Fibroblast of skin of right biceps (primary cell): ENCODE measurements at regions not wholly inside any gene's neighbourhood (a gene's known extent, or its start where the extent isn't known, plus 50 kb on each side); places are given as distances from the start of the nearest gene placed in this dataset.

Experiments
- DNase-seq: peaks from one replicate; pipeline ENCODE4 v3.0.0-alpha.2; 2013

- no peak for DNase-seq
Observed at GRCh38 chr22:34454598-34454997, 534.3 kb upstream of the LARGE1 start.

DNA sequence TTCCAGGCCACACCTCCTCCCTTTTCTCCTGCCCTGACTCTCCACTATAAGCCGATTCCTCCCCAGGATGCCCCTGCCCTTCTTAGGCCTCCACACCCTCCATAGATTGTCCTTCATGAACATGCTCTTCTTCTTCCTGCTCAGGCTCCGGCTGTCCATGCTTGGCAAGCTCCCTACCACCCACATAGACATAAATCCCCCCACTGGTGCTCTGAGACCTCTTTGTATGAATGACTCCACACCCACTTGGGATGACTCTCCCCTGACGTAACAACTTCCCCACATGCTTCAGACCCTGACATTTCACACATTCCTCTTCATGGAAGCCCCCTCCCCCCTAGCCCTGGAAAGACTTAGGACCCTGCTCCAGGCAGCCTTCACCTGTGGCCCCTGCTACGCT is 542.5 kb upstream of the LARGE1 start:
- no peak for DNase-seq

DNA sequence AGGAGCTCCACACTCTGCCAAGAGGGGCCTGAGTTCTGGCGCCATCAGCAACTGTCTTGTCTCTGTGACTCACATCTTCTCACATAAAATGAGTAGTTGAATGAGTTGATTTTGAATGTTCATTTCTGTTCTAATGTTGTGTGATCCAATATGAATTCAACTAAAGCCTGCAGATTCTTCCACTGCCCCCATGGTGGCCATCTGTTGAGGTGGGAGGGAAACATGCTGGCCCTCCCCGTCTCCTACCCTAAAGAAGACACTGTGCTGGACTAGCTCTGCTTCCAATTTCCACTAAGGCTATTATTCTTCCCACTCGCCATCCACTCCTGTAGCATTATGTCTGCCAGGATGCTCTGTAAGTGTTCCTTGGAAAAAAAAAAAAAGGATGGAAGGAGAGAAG is 555.6 kb upstream of the LARGE1 start:
- no peak for DNase-seq

DNA sequence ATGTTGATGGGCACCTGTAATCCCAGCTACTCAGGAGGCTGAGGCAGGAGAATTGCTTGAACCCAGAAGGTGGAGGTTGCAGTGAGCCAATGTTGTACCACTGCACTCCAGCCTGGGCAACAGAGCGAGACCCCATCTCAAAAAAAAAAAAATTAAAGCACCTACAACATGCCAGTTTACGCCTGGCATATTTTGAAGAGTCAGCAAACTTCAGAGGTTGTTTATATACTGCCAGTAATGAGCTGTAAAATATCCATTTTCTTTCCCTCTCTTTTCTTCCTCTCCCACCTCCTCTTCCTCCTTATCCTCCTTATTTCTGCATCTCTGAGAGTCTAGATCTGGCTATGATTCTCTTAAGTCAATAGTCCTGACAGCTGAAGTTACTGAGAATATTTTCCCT is 556.5 kb upstream of the LARGE1 start:
- no peak for DNase-seq

DNA sequence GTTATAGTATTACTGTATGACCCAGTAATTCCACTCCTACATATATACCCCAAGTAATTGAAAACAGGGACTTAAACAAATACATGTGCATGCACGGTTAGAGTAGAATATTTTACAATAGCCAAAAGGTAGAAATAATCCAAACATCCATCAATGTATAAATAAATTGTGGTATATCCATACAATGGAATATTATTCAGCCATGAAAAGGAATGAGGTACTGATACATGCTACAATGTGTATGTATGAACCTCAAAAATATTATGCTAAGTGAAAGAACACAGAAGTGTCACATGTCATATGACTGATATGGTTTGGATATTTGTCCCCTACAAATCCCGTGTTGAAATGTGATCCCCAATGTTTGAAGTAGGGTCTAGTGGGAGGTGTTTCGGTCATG is 560.8 kb upstream of the LARGE1 start:
- no peak for DNase-seq

DNA sequence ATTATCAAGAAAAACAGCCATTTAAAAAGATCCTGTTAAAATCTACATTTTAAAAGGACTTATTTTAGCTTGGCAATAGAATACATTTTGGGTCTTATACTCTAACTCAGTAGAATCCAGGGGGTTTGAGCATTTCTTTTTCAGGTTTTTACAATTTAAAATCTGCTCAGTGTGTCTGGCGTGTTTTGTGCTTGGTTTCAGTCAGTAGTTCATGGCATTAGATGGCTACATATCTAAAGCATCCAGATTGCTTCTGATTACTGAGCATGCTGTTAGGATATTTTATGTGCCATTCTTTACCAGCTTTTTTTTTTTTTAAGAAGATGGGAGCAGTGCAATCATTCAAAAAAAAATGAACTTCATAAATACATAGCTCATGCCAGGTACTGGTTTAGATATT is 566.1 kb upstream of the LARGE1 start:
- no peak for DNase-seq

- no peak for DNase-seq
Observed at GRCh38 chr22:34489861-34490260, 569.6 kb upstream of the LARGE1 start.

- no peak for DNase-seq
Observed at GRCh38 chr22:34490886-34491285, 570.6 kb upstream of the LARGE1 start.

DNA sequence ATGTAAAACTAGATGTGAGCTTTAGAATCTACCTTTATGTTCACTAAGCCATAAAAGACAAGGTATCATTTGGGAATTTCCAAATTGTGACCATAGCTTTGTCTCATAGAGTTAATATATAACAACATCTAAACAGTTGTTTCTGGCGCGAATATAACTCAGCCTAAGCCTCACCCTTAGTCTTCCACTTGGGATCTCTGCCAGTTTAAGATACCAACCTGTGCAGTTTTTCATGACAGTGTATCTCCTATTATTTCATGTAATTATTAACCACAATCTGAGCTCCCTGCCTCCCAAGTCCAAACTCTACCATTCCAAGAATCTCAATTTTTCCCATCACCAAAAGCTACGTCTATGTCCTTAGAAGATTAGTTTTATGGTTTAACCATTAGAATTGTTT is 572.5 kb upstream of the ISX start:
- DNase-seq, result no peak

GRCh38 chr22:34501366-34501965 is 564.5 kb upstream of the ISX start:
- DNase-seq, result no peak

GRCh38 chr22:34502821-34503220 is 563.1 kb upstream of the ISX start:
- no peak for DNase-seq

- DNase-seq, result no peak
Observed at GRCh38 chr22:34508797-34509196, 557.2 kb upstream of the ISX start.

DNA sequence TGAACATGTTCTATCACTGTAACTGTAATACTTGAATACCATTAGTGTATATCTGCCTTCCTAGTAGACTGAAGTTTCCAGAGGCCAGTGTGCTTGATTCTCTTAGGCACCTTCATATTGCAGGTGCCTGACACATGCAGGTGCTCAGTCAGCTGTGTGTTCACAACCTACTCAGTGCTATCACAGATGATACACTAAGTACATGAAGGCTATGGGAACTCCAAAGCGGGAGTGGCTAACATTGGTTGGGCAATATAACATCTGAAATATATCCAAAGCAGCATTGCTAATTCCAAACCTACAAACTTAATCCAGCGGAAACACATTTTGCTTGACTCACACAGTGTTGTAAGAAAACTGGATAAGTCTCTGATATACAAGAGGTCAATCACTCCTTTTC is 539.3 kb upstream of the ISX start:
- no peak for DNase-seq

- no peak for DNase-seq
Observed at GRCh38 chr22:34534101-34534500, 531.9 kb upstream of the ISX start.

DNA sequence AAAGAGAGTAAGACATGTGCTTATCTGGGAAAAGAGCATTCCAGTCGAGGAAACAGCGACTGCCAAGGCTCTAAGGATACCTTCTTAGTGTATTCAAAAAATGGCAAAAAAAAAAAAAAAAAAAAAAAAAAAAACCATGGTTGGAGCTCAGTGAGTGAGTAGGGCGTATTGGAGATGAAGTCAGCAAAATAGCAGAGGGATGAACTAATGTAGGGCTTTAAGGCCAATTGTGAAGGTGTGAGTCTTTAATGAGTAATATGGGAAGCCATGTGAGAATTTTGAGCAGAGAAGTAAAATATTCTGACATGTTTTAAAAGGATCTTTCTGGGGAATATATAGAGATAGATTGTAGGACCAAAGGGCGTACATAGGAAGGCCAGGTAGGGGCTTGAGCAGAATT is 498.6 kb upstream of the ISX start:
- DNase-seq, result no peak

GRCh38 chr22:34570408-34570807 is 495.6 kb upstream of the ISX start:
- no peak for DNase-seq

DNA sequence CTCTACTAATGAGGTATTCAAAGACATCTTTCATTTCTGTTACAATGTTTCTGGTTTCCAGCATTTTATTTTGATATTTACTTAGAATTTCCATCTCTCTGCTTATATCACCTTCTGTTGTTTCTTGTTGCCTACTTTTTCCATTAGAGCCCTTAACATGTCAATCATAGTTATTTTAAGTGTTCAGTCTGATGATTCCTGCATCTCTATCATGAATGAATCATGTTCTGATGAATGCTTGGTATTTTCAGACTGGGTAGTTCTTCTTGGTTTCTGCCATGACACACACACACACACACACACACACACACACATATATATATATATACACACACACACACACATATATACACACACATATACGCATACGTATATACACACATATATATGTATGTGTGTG is 486.4 kb upstream of the ISX start:
- DNase-seq, result no peak

- DNase-seq, result no peak
Observed at GRCh38 chr22:34587357-34588356, 478.3 kb upstream of the ISX start.

GRCh38 chr22:34588871-34589545 is 476.9 kb upstream of the ISX start:
- no peak for DNase-seq

DNA sequence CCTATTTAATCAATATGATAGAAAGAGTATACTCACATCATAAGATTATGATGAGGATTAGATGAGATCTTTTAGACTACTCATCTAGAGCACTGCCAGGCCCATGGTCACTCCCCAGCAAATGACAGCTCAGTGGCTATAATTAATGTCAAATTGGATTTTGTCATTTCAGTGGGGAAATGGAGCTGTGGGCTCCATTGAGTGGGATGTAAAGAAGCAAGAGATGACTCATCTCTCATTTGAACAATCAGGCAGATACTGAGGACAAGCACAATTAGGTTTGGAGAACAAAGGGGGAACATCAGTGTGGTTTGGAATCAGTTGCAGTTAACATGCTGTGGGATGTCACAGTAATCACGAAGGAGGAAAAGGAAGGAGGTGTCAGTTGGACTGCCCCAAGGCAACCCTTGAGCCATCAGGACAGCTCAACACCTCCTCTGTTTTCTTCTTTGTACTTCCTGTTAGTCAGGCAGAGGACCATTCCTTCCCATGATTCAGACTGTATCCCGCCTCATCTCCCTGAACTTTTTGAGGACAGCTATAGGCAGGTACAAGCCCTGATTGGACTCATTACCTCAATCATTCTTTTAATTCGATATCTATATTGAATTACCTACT is 473.7 kb upstream of the ISX start:
- DNase-seq, result no peak

GRCh38 chr22:34599567-34599966 is 466.4 kb upstream of the ISX start:
- no peak for DNase-seq

DNA sequence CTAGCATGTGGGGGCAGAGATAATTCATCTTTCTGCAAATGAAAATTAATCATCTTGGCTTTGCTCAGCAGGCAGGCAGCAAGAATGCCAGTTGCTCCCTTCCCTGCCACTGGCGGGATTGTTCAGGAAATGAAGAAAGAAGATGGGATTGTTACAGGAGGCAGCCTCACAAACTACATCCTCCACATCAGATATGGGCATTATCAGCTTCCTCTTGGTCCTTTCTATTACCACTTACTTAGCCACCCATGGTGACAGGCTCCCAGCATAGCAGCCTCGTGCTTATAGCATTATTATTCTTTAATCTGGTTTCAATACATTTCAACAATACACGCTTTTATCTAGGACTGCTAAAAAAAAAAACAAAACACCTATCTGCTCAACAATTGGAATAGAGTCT is 461.6 kb upstream of the ISX start:
- no peak for DNase-seq

DNA sequence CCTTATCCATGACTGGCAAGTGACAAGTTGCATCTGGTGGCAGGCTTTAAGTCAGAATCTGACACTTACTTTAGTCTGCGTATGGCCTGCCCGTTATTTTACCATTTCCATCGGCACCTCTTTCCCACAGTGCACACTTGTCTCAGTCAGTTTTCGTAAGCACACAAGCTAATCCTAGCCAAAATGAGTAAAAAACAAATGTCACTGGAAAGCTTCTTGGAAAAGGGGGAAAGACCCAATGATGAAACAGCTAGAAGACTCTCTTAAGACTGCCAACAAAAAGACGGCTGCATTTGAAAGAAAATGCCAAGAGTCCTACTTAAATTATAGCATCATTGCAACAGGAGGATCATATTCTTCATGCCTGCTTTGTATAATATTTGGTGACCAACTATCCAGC is 457.9 kb upstream of the ISX start:
- DNase-seq, result no peak
